22Rv1 (cell line): ENCODE measurements at regions not wholly inside any gene's neighbourhood (a gene's known extent, or its start where the extent isn't known, plus 50 kb on each side); places are given as distances from the start of the nearest gene placed in this dataset.

Experiments
- H3K27ac ChIP-seq: fragments of 450-650 bp; 2 replicates; pipeline ENCODE4 v1.5.1; 2017
- ZFX ChIP-seq: fragments of 450-650 bp; IDR thresholded peaks from 2 replicates; pipeline ENCODE4 v1.6.1; 2017; ENCODE audit warnings: antibody characterized with exemption, borderline replicate concordance
- TF ChIP-seq, protein P1 (sequence below): fragments of 450-650 bp; IDR thresholded peaks from 2 replicates; pipeline ENCODE4 v1.5.1; 2017; ENCODE audit warnings: mild to moderate bottlenecking

GRCh38 chr2:59684771-59685166, 868.7 kb downstream of the BCL11A start:
- TF ChIP-seq, protein P1, sequence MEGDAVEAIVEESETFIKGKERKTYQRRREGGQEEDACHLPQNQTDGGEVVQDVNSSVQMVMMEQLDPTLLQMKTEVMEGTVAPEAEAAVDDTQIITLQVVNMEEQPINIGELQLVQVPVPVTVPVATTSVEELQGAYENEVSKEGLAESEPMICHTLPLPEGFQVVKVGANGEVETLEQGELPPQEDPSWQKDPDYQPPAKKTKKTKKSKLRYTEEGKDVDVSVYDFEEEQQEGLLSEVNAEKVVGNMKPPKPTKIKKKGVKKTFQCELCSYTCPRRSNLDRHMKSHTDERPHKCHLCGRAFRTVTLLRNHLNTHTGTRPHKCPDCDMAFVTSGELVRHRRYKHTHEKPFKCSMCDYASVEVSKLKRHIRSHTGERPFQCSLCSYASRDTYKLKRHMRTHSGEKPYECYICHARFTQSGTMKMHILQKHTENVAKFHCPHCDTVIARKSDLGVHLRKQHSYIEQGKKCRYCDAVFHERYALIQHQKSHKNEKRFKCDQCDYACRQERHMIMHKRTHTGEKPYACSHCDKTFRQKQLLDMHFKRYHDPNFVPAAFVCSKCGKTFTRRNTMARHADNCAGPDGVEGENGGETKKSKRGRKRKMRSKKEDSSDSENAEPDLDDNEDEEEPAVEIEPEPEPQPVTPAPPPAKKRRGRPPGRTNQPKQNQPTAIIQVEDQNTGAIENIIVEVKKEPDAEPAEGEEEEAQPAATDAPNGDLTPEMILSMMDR, result no peak
- TF ChIP-seq ZFX, result no peak

GRCh38 chr2:59684116-59684770, 869.2 kb downstream of the BCL11A start:
- TF ChIP-seq, protein P1, result no peak
- no peak for TF ChIP-seq ZFX
- H3K27ac ChIP-seq, result no peak overlapping the region

More at GRCh38 chr2:59684771-59685166, 868.7 kb downstream of the BCL11A start:
- H3K27ac ChIP-seq, result no peak overlapping the region

- H3K27ac ChIP-seq, result no peak overlapping the region
- TF ChIP-seq ZFX, result no peak
- TF ChIP-seq, protein P1, result no peak
These were observed 872.6 kb downstream of the BCL11A start for GRCh38 chr2:59680863-59681262.

DNA sequence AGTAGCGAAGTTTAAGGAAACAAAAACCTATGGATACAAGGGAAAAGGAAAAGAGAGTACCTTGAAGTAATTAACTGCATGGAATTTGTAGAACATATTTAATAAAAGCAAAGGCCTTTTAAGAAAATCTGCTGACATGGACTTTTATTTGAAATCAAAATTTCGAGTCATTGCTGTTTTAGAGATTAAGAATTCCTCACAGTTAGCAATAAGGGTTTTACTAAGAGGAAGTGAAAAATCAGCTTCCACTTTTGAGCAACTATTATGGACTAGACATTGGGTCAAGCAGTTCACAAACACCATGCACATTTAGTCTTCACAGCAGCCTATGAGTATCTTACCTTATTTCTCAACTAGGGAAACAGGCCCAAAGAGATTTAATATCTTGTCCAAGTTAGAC, 876.3 kb downstream of the BCL11A start:
- TF ChIP-seq, protein P1, result no peak
- no peak for TF ChIP-seq ZFX

GRCh38 chr2:59674100-59674499, 879.4 kb downstream of the BCL11A start:
- no peak overlapping the region for H3K27ac ChIP-seq
- TF ChIP-seq, protein P1, result no peak
- TF ChIP-seq ZFX, result no peak

More for the DNA sequence above, 876.3 kb downstream of the BCL11A start:
- no peak overlapping the region for H3K27ac ChIP-seq

DNA sequence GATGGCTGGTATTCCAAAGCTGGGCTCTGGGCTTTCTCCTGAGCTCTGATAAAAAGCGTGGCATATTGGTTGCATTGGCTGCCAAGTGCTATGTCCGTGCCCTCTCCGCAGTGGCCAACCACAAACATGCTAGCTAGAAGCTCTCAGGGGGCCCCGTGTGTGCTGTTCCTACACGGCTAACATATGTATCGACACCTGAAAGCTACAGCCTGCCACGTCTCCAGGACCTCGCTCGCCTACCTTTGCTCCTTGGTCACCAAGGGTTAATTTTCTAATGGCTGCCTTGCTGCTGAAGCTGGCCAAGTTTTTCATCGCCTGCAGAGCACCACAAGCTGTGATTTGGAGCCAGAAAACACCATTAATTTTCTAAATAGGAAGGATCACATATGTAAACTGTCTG, 888.4 kb downstream of the BCL11A start:
- TF ChIP-seq, protein P1, result no peak
- TF ChIP-seq ZFX, result no peak
- no peak overlapping the region for H3K27ac ChIP-seq

GRCh38 chr2:59662127-59662861, 891.2 kb downstream of the BCL11A start:
- TF ChIP-seq ZFX, result no peak
- TF ChIP-seq, protein P1, result no peak
- no peak overlapping the region for H3K27ac ChIP-seq
